ENCODE measurements at regions not wholly inside any gene's neighbourhood (a gene's known extent, or its start where the extent isn't known, plus 50 kb on each side); places are given as distances from the start of the nearest gene placed in this dataset.

GRCh38 chr6:41469156-41470028 is 76.8 kb upstream of the FOXP4 start:
- H3K27me3 ChIP-seq (ENCODE audit: control insufficient read depth in 2 of 2, insufficient read depth in 2 of 2, low read length in 2 of 2) = peaks cover 33 to 40% of the 10 kb centered on the region in 2 experiments
- H4K20me1 ChIP-seq (replicated peaks; ENCODE audit: control insufficient read depth, extremely low read depth, insufficient read depth, low read length) = no peaks in the 10 kb centered on the region
- no peak overlapping the region for H2AFZ ChIP-seq (ENCODE audit: low read depth, low read length)
- intact Hi-C loops (cut with micrococcal nuclease) = no loop called here
- no peaks in the 10 kb centered on the region for H3K79me2 ChIP-seq (ENCODE audit: control insufficient read depth, insufficient read depth, low read length)
- BruUV-seq (replicated peaks) = no TSS peak
- ChIA-PET POLR2A (no interaction called here), CTCF (interaction anchor here (1.0 to 1.8 kb wide), 6 partner anchors 45 to 214 kb away, joined by 3 to 5 read pairs (median 4); no protein-coding TSS in a partner anchor)
- FAIRE-seq (no peak), DNase-seq (ENCODE audit: low read depth, low spot score) (no peak)
- H3K4me2 ChIP-seq (ENCODE audit: insufficient read depth, low read length) = no peak overlapping the region
- dilution Hi-C loops (cut with MboI; ENCODE audit: extremely low pct_ligation_motif_present, low sequenced_read_pairs) = no loop called here
- no peaks in the 10 kb centered on the region for H3K9me1 ChIP-seq (replicated peaks; ENCODE audit: control insufficient read depth, extremely low read depth, insufficient read depth, low read length)
- H3K36me3 ChIP-seq (ENCODE audit: control insufficient read depth in 2 of 2, extremely low read depth in 1 of 2, insufficient read depth in 2 of 2, low read length in 2 of 2) = no peaks in the 10 kb centered on the region
- H3K27ac ChIP-seq (ENCODE audit: insufficient read depth, low read depth, low read length) = no peak overlapping the region
- H3K4me3 ChIP-seq (replicated peaks in 1 of 3; ENCODE audit: insufficient read depth in 1 of 3, low read depth in 1 of 3, low read length in 3 of 3) = no peak overlapping the region
- no peaks in the 10 kb centered on the region for H3K9me3 ChIP-seq (replicated peaks; ENCODE audit: control insufficient read depth, insufficient read depth, low read length)
- H3K9ac ChIP-seq (replicated peaks; ENCODE audit: extremely low read depth, insufficient read depth, low read length) = no peak overlapping the region
- H3K4me1 ChIP-seq (ENCODE audit: control insufficient read depth, extremely low read depth, insufficient read depth, low read length) = no peaks in the 10 kb centered on the region
- no peak for TF ChIP-seq GATA2 (IDR thresholded peaks at IDR 0.05; ENCODE audit: insufficient read depth, insufficient read length, low read depth, low read length)
- TF ChIP-seq MYC (IDR thresholded peaks at IDR 0.05; ENCODE audit: low read depth, low read length) = no peak
- TF ChIP-seq POLR2AphosphoS5 (IDR thresholded peaks at IDR 0.05; ENCODE audit: insufficient read depth, low read depth, low read length) = no peak
- TF ChIP-seq POLR2A (IDR thresholded peaks at IDR 0.05; ENCODE audit: low read depth, low read length) = no peak
- no peak for TF ChIP-seq MAX (IDR thresholded peaks at IDR 0.05; ENCODE audit: insufficient read depth, insufficient read length)
- no peak for TF ChIP-seq FOS (IDR thresholded peaks at IDR 0.05; ENCODE audit: borderline replicate concordance, insufficient read depth, low read length)
- no peak for TF ChIP-seq EZH2 (IDR thresholded peaks at IDR 0.05; ENCODE audit: borderline replicate concordance, low read depth, low read length, severe bottlenecking)
- TF ChIP-seq JUN (IDR thresholded peaks at IDR 0.05; ENCODE audit: borderline replicate concordance, insufficient read depth, insufficient read length, low read depth) = no peak
- no peak for TF ChIP-seq CTCF (IDR thresholded peaks at IDR 0.05; ENCODE audit: extremely low read depth in 1 of 2, insufficient read depth in 1 of 2, low read depth in 1 of 2, low read length in 2 of 2)
